GM19238 (cell line): ENCODE measurements at regions not wholly inside any gene's neighbourhood (a gene's known extent, or its start where the extent isn't known, plus 50 kb on each side); places are given as distances from the start of the nearest gene placed in this dataset.

ENCODE experiments used
- DNase-seq: peaks from one replicate; pipeline ENCODE4 v3.0.0; 2011; ENCODE audit warnings: low spot score; ENCODE audit not compliant: insufficient read length

DNA sequence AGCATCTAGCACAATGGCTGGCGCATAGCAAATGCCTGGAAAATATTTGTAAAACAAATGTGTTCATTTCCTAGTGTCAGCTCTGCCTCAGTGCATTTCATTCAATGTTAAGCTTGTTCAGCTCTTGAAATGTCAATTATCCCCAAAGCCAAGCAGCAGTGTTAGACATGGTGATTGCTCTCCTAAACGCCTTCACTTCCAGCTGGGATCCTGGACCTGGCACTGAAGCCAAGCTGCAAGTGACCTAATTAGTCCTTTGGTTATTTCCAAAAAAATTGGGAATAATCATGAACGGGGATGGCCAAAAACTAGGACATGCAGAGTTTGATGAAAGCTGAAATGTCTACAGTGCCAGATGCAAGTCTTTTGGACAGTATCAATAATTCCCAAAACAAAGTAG, 54.9 kb upstream of the MDGA2 start:
- no peak for DNase-seq
